ENCODE measurements at regions not wholly inside any gene's neighbourhood (a gene's known extent, or its start where the extent isn't known, plus 50 kb on each side); places are given as distances from the start of the nearest gene placed in this dataset.

GRCh38 chr14:100666403-100666802 lies 60.3 kb upstream of the DLK1 start:
- TF ChIP-seq TAF1 (IDR thresholded peaks at IDR 0.05; ENCODE audit: borderline replicate concordance, insufficient read depth, low read length), result no peak
- no peak for TF ChIP-seq REST (IDR thresholded peaks at IDR 0.05; ENCODE audit: insufficient read depth in 1 of 2, low read depth in 2 of 2, low read length in 2 of 2)
- TF ChIP-seq SIN3A (IDR thresholded peaks at IDR 0.05; ENCODE audit: borderline replicate concordance, insufficient read depth, low read length), result no peak
- TF ChIP-seq POLR2AphosphoS5 (IDR thresholded peaks at IDR 0.05; ENCODE audit: low read depth, low read length), result no peak
- TF ChIP-seq FOXP2 (optimal IDR thresholded peaks at IDR 0.05; ENCODE audit: borderline replicate concordance, extremely low read depth, extremely low read length, insufficient read depth), result no peak

- TF ChIP-seq SIN3A (IDR thresholded peaks at IDR 0.05; ENCODE audit: borderline replicate concordance, insufficient read depth, low read length) (no peak), TAF1 (IDR thresholded peaks at IDR 0.05; ENCODE audit: borderline replicate concordance, insufficient read depth, low read length) (no peak), POLR2AphosphoS5 (IDR thresholded peaks at IDR 0.05; ENCODE audit: low read depth, low read length) (no peak), REST (IDR thresholded peaks at IDR 0.05; ENCODE audit: insufficient read depth in 1 of 2, low read depth in 2 of 2, low read length in 2 of 2) (no peak), FOXP2 (optimal IDR thresholded peaks at IDR 0.05; ENCODE audit: borderline replicate concordance, extremely low read depth, extremely low read length, insufficient read depth) (no peak)
Observed at GRCh38 chr14:100666851-100667250, 59.8 kb upstream of the DLK1 start.

- TF ChIP-seq POLR2AphosphoS5 (IDR thresholded peaks at IDR 0.05; ENCODE audit: low read depth, low read length) (no peak), FOXP2 (optimal IDR thresholded peaks at IDR 0.05; ENCODE audit: borderline replicate concordance, extremely low read depth, extremely low read length, insufficient read depth) (no peak), TAF1 (IDR thresholded peaks at IDR 0.05; ENCODE audit: borderline replicate concordance, insufficient read depth, low read length) (no peak), SIN3A (IDR thresholded peaks at IDR 0.05; ENCODE audit: borderline replicate concordance, insufficient read depth, low read length) (no peak), REST (IDR thresholded peaks at IDR 0.05; ENCODE audit: insufficient read depth in 1 of 2, low read depth in 2 of 2, low read length in 2 of 2) (no peak)
Observed at GRCh38 chr14:100667656-100668055, 59.0 kb upstream of the DLK1 start.

- TF ChIP-seq POLR2AphosphoS5 (IDR thresholded peaks at IDR 0.05; ENCODE audit: low read depth, low read length) (no peak), TAF1 (IDR thresholded peaks at IDR 0.05; ENCODE audit: borderline replicate concordance, insufficient read depth, low read length) (no peak), REST (IDR thresholded peaks at IDR 0.05; ENCODE audit: insufficient read depth in 1 of 2, low read depth in 2 of 2, low read length in 2 of 2) (no peak), FOXP2 (optimal IDR thresholded peaks at IDR 0.05; ENCODE audit: borderline replicate concordance, extremely low read depth, extremely low read length, insufficient read depth) (no peak), SIN3A (IDR thresholded peaks at IDR 0.05; ENCODE audit: borderline replicate concordance, insufficient read depth, low read length) (no peak)
Observed at GRCh38 chr14:100668352-100668751, 58.3 kb upstream of the DLK1 start.

- TF ChIP-seq FOXP2 (optimal IDR thresholded peaks at IDR 0.05; ENCODE audit: borderline replicate concordance, extremely low read depth, extremely low read length, insufficient read depth) (no peak), POLR2AphosphoS5 (IDR thresholded peaks at IDR 0.05; ENCODE audit: low read depth, low read length) (no peak), SIN3A (IDR thresholded peaks at IDR 0.05; ENCODE audit: borderline replicate concordance, insufficient read depth, low read length) (no peak), TAF1 (IDR thresholded peaks at IDR 0.05; ENCODE audit: borderline replicate concordance, insufficient read depth, low read length) (no peak), REST (IDR thresholded peaks at IDR 0.05; ENCODE audit: insufficient read depth in 1 of 2, low read depth in 2 of 2, low read length in 2 of 2) (no peak)
Observed at GRCh38 chr14:100669011-100669412, 57.7 kb upstream of the DLK1 start.

All from PFSK-1 (cell line).